ENCODE measurements at regions not wholly inside any gene's neighbourhood (a gene's known extent, or its start where the extent isn't known, plus 50 kb on each side); places are given as distances from the start of the nearest gene placed in this dataset.

- TF ChIP-seq CTCF (CRISPR knock-in tag; IDR thresholded peaks at IDR 0.05), result no peak
- no peak for TF ChIP-seq HNF4G (IDR thresholded peaks at IDR 0.05; ENCODE audit: borderline replicate concordance, low read depth, low read length)
- TF ChIP-seq HNF4G (CRISPR knock-in tag; IDR thresholded peaks at IDR 0.05; ENCODE audit: borderline replicate concordance, low read depth), result no peak
- no peak for TF ChIP-seq FUBP1 (CRISPR knock-in tag; IDR thresholded peaks at IDR 0.05; ENCODE audit: borderline replicate concordance)
- TF ChIP-seq PATZ1 (CRISPR knock-in tag; IDR thresholded peaks at IDR 0.05), result no peak
- TF ChIP-seq HDAC1 (CRISPR knock-in tag; IDR thresholded peaks at IDR 0.05), result no peak
- TF ChIP-seq CREM (IDR thresholded peaks at IDR 0.05), result no peak
- TF ChIP-seq CREM (CRISPR knock-in tag; IDR thresholded peaks at IDR 0.05), result no peak
- TF ChIP-seq, protein P1, sequence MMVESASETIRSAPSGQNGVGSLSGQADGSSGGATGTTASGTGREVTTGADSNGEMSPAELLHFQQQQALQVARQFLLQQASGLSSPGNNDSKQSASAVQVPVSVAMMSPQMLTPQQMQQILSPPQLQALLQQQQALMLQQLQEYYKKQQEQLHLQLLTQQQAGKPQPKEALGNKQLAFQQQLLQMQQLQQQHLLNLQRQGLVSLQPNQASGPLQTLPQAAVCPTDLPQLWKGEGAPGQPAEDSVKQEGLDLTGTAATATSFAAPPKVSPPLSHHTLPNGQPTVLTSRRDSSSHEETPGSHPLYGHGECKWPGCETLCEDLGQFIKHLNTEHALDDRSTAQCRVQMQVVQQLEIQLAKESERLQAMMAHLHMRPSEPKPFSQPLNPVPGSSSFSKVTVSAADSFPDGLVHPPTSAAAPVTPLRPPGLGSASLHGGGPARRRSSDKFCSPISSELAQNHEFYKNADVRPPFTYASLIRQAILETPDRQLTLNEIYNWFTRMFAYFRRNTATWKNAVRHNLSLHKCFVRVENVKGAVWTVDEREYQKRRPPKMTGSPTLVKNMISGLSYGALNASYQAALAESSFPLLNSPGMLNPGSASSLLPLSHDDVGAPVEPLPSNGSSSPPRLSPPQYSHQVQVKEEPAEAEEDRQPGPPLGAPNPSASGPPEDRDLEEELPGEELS (CRISPR knock-in tag; IDR thresholded peaks at IDR 0.05), result no peak
These were observed 123.1 kb upstream of the SPRY4 start for GRCh38 chr5:142447887-142448286.
